HG03064 (cell line): ENCODE measurements at regions not wholly inside any gene's neighbourhood (a gene's known extent, or its start where the extent isn't known, plus 50 kb on each side); places are given as distances from the start of the nearest gene placed in this dataset.
A peak's percentile ranks its signal among the peaks of the same experiment; 100 is the strongest.

Experiments
- ATAC-seq: cut with Tn5 transposase; IDR thresholded peaks from one replicate; pipeline ENCODE4 v1.9.1; 2021; ENCODE audit warnings: low read depth; ENCODE audit not compliant: unreplicated experiment

DNA sequence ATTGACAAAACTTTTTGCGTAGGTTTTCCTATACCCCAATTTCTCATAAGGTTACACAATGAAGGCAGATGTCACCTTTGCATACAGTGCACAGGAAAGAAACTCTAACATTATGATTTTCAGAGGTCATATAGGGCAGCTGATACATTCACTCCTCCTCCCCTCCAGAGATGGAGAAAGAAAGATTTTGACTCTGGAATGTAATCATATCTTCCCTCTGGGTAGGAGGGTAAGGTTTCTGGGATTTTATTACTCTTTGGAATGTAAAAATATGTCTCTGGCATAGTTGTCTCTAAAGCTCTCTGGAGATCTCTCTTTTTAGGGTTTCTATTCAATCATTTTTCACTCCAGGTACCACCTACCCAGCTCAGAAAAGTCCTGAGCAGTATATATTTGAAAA is 398.3 kb downstream of the GPD2 start:
- no peak for ATAC-seq

- no peak for ATAC-seq
These were observed 401.6 kb downstream of the GPD2 start for GRCh38 chr2:156837635-156838370.

DNA sequence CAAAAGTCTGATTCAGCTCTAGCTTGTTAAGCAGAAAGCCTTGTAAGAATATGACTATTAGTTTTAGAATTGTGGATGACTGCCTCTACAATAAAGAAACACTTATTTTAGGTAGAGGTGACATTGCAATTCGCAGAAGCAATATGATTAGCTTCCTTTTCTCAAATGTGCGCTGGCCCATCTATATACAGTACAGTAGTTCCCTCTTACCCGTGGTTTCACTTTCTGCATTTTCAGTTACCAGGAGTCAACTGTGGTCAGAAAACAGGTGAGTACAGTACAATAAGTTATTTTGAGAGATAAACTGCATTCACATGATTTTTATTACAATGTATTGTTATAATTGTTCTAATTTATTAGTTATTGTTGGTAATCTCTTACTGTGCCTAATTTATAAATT is 405.1 kb downstream of the GPD2 start:
- ATAC-seq, result no peak

GRCh38 chr2:156845806-156846558 is 409.8 kb downstream of the GPD2 start:
- ATAC-seq, result no peak

DNA sequence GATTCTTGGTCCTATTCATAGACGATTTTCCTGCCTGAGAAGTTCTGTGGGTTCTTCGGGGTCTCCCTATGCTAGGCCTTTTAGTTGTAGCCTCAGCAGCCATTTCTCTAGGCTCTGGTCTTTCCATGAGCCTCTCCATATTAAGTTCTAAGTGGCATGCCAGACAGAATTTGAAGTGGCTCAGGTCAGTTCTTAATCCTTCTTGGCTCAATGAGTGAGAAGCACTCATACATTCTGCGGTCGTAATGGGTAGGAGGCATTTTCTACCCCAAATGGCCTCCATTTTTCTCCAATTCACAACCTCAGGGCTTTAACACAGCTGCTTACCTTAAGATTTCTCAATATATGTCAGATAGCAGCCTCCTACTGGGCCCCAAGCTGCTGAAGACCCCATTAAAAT is 405.3 kb upstream of the GALNT5 start:
- no peak for ATAC-seq

- ATAC-seq, result no peak
These were observed 404.8 kb upstream of the GALNT5 start for GRCh38 chr2:156852681-156853080.

DNA sequence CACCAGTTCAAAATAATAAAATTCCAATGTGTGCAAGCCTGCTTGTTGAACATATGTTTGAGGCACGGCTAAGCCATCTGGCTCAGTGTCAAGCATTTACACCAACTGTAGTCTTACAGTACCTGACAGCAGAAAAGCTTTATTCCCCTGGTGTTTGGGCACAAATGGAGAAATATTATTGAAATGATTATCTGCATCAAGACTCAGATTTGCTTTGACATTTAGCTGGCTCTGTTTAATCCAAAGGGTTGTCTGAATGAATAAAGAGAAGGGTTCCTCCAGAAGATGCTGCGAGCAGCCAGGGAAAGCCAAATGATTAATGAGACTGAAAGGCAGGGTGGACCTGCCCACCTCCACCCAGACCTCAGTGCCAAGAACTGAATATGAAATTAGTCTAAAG is 393.2 kb upstream of the GALNT5 start:
- ATAC-seq, result no peak

DNA sequence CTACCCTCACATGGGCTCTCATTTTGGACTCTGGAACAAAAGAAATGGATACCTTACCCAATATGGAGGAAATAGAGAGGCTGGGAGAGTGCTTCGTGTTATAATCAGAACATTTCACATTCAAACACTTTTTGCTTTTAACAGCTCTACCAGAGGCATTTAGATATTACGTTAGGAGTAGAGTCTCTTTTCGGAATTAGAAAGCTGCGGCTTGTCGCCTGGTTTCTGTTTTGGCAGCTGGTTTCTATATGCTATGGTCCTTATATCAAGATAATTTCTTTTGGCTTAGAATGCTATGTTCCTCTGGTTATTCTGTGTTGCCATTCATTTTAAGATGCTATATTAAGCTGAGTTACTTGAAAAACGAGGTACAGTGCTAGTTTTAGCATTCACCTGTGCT is 392.8 kb upstream of the GALNT5 start:
- no peak for ATAC-seq

GRCh38 chr2:156867201-156867600 is 390.3 kb upstream of the GALNT5 start:
- no peak for ATAC-seq

- ATAC-seq, result no peak
These were observed 382.8 kb upstream of the GALNT5 start for GRCh38 chr2:156874707-156875106.

- ATAC-seq, result no peak
These were observed 373.7 kb upstream of the GALNT5 start for GRCh38 chr2:156883804-156884203.

- no peak for ATAC-seq
These were observed 373.3 kb upstream of the GALNT5 start for GRCh38 chr2:156884216-156884615.

DNA sequence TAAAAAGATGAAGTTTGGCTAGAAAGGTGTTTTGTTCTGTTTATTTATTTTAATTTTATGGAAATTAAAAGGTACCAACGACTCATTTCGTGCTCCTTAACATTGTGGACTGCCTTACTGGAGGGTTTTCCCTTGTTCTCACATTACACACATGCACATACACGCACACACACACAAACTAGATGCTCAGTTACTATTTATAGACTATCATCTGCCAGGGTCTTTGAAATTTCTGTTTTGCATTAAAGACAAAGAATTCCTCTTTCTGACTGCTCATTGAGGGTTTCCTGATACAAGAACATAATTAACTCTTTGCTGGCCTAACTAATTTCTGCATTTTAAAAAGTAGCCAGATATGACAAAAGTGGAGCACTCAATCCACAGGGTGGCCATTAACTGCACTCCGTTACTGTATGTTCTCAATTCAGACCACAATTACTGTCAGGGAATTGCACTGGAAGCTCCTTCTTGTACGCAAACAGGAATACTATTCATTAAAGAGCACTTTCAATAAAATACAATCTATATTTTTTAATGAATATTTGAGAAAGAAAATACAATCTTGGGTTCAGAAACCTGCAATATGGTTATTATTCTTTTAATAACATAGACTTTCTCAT is 366.9 kb upstream of the GALNT5 start:
- no peak for ATAC-seq

DNA sequence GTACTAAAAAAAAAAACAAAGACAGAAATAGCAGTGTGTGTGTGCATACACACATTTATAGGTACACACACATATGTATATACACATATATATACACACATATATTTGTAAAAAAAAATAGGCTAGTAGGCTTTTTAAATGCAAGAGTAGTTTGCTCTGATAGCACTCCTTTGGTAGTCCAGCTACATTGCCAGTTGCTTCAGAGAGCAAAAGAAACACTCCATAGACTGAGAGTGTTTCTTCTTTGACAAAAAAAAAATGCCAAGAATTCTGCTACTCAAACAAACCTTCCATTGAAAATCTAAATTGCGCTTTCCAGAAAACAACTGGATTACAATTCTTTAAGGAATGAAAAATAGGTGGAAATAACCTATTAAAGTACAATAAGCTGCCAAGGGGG is 365.9 kb upstream of the GALNT5 start:
- ATAC-seq, result no peak

DNA sequence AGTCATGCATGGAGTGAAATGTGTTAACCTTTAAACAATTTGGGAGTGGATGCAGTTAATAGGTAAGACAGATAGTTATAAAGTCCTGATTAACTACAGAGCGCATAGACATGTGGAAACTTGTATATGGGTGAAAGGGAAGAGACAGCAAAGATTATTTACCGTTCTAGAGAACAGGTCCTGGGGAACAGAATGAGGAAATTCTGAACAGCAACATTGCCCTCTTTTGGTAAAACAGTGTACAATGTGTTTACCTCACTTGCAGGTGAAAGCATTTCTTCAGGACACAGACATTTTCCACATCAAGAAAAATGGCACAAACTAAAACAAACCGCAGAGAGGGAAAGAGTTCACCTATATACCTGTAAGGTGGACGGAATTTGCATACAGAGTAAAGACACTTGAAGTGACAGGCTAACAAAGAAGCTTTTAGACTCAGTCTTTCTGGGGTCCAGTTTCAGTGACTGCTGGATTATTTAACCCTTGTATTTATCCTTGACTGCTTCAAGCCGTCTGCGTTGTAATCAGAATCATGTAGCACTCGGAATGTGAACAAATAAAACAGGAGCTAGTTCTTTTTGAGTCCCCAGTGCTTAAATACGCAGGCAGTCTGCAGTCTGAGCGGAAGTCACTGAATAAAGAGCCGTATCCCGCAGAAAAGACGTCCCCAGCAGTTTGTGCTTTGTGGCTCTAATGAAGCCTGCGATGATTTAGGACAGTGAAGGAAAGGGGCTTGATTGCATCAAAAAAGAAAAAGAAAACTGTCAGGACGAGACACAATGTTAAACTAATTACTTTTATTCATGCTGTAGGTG is 364.8 kb upstream of the GALNT5 start:
- no peak for ATAC-seq

DNA sequence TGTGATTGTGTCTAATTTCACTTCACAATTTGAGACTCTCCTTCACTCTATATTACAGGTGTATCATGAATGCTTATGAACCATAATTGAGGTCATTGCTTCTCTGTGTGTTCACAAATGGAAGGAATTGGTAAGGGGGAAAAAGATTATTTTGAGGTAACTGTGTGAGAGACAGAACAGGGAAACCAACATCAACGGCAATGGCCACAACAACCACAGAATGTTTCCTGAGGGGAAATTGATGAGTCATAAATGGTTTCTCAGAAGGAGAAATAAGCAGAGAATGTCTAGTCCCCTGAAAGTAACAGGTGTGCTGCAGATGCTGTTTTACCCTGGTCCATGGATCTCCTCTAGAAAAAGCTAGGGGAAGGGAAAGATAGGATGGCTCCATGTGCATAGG is 361.2 kb upstream of the GALNT5 start:
- peak; percentile 94 for ATAC-seq

DNA sequence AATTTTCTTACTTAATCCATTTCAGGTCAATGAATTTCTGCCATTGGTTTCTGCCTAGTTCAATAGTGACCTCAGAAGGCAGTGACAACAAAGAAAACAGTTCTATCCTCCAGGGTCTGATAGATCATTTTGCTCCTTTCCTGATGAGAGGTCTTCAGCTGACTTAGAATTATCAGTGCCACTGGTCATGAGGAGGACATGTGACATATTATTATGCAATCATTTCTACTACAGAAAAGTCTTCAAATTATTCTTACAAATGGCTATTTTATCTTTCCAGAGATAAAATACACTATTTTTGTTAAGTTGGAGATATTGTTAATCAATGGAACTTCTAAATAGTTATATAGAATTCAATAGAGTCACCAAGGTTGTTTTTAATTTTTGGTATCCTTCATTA is 360.0 kb upstream of the GALNT5 start:
- no peak for ATAC-seq

GRCh38 chr2:156901373-156902031 is 356.0 kb upstream of the GALNT5 start:
- no peak for ATAC-seq

DNA sequence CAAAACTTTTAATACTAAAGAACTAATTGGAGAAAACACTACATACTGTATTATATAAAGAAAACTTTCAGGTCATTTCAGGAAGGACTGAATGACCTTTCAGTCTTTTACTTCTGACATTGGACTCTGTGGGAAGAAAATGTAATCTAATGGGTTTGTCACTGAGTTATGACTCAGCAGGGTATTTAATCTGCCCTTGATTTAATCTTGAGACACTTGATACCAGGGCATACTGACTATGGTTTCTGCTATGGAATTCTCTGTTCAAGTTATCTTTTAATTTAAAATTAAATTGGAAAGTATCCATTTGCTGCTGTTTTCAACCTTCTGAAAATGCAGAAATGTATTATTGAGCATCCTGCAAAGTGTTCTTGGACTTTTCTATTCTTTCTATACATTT is 354.2 kb upstream of the GALNT5 start:
- ATAC-seq, result no peak

- ATAC-seq, result no peak
These were observed 349.7 kb upstream of the GALNT5 start for GRCh38 chr2:156907806-156908205.
